ENCODE measurements at regions not wholly inside any gene's neighbourhood (a gene's known extent, or its start where the extent isn't known, plus 50 kb on each side); places are given as distances from the start of the nearest gene placed in this dataset.
"Not testable (repeated sequence)": the region's sequence is repeated elsewhere in the genome, so short reads cannot be mapped to it uniquely, and the experiment has no call there.

GRCh38 chr5:28398185-28398584, 1359.8 kb upstream of the CDH9 start:
- no peak overlapping the region for H3K4me2 ChIP-seq (ENCODE audit: low read depth, low read length, poor library complexity, severe bottlenecking)
- H3K4me1 ChIP-seq (ENCODE audit: low read length), result no peaks in the 10 kb centered on the region
- no peaks in the 10 kb centered on the region for H3K27me3 ChIP-seq (ENCODE audit: low read length)
- no peaks in the 10 kb centered on the region for H3K9me2 ChIP-seq (replicated peaks; ENCODE audit: insufficient read depth, low read length)
- H2AFZ ChIP-seq (ENCODE audit: low read length), result no peak overlapping the region
- DNase-seq, result no peak
- H3K36me3 ChIP-seq (ENCODE audit: insufficient read depth, low read length), result no peaks in the 10 kb centered on the region
- H3K9ac ChIP-seq (ENCODE audit: low read length), result no peak overlapping the region
- H3K4me3 ChIP-seq (ENCODE audit: low read length), result no peak overlapping the region
- H3K27ac ChIP-seq (ENCODE audit: low read length), result no peak overlapping the region
- H3K79me2 ChIP-seq (ENCODE audit: low read length), result no peaks in the 10 kb centered on the region
- H3K9me3 ChIP-seq (ENCODE audit: low read length), result no peaks in the 10 kb centered on the region
- no peaks in the 10 kb centered on the region for H4K20me1 ChIP-seq (ENCODE audit: insufficient read depth, low read depth, low read length)

- no peak overlapping the region for H2AFZ ChIP-seq (ENCODE audit: low read length)
- no peak overlapping the region for H3K9ac ChIP-seq (ENCODE audit: low read length)
- no peaks in the 10 kb centered on the region for H3K27me3 ChIP-seq (ENCODE audit: low read length)
- H3K36me3 ChIP-seq (ENCODE audit: insufficient read depth, low read length), result no peaks in the 10 kb centered on the region
- H3K4me3 ChIP-seq (ENCODE audit: low read length), result no peak overlapping the region
- H4K20me1 ChIP-seq (ENCODE audit: insufficient read depth, low read depth, low read length), result no peaks in the 10 kb centered on the region
- H3K79me2 ChIP-seq (ENCODE audit: low read length), result no peaks in the 10 kb centered on the region
- no peak overlapping the region for H3K27ac ChIP-seq (ENCODE audit: low read length)
- no peaks in the 10 kb centered on the region for H3K9me2 ChIP-seq (replicated peaks; ENCODE audit: insufficient read depth, low read length)
- no peaks in the 10 kb centered on the region for H3K4me1 ChIP-seq (ENCODE audit: low read length)
- no peaks in the 10 kb centered on the region for H3K9me3 ChIP-seq (ENCODE audit: low read length)
- DNase-seq, result no peak
- H3K4me2 ChIP-seq (ENCODE audit: low read depth, low read length, poor library complexity, severe bottlenecking), result no peak overlapping the region
Measured at GRCh38 chr5:28397502-28397941, 1359.1 kb upstream of the CDH9 start.

- Histone ChIP-seq H3K79me2 (ENCODE audit: low read length) (no peaks in the 10 kb centered on the region), H3K27ac (ENCODE audit: low read length) (no peak overlapping the region), H3K4me3 (ENCODE audit: low read length) (no peak overlapping the region), H3K9me3 (ENCODE audit: low read length) (no peaks in the 10 kb centered on the region), H3K27me3 (ENCODE audit: low read length) (no peaks in the 10 kb centered on the region), H2AFZ (ENCODE audit: low read length) (no peak overlapping the region), H3K9ac (ENCODE audit: low read length) (no peak overlapping the region), H3K9me2 (replicated peaks; ENCODE audit: insufficient read depth, low read length) (no peaks in the 10 kb centered on the region), H3K4me2 (ENCODE audit: low read depth, low read length, poor library complexity, severe bottlenecking) (no peak overlapping the region), H4K20me1 (ENCODE audit: insufficient read depth, low read depth, low read length) (no peaks in the 10 kb centered on the region), H3K4me1 (ENCODE audit: low read length) (no peaks in the 10 kb centered on the region), H3K36me3 (ENCODE audit: insufficient read depth, low read length) (no peaks in the 10 kb centered on the region)
- DNase-seq, result no peak
Measured at GRCh38 chr5:28391277-28391676, 1352.9 kb upstream of the CDH9 start.

GRCh38 chr5:28390341-28390740, 1352.0 kb upstream of the CDH9 start:
- Histone ChIP-seq H4K20me1 (ENCODE audit: insufficient read depth, low read depth, low read length) (no peaks in the 10 kb centered on the region), H3K27ac (ENCODE audit: low read length) (no peak overlapping the region), H3K4me1 (ENCODE audit: low read length) (no peaks in the 10 kb centered on the region), H3K79me2 (ENCODE audit: low read length) (no peaks in the 10 kb centered on the region), H3K9ac (ENCODE audit: low read length) (no peak overlapping the region), H2AFZ (ENCODE audit: low read length) (no peak overlapping the region), H3K27me3 (ENCODE audit: low read length) (no peaks in the 10 kb centered on the region), H3K9me2 (replicated peaks; ENCODE audit: insufficient read depth, low read length) (no peaks in the 10 kb centered on the region), H3K4me3 (ENCODE audit: low read length) (no peak overlapping the region), H3K4me2 (ENCODE audit: low read depth, low read length, poor library complexity, severe bottlenecking) (no peak overlapping the region), H3K36me3 (ENCODE audit: insufficient read depth, low read length) (no peaks in the 10 kb centered on the region), H3K9me3 (ENCODE audit: low read length) (no peaks in the 10 kb centered on the region)
- no peak for DNase-seq

- H3K4me1 ChIP-seq (ENCODE audit: low read length); H3K9me3 ChIP-seq (ENCODE audit: low read length); H2AFZ ChIP-seq (ENCODE audit: low read length); H3K4me2 ChIP-seq (ENCODE audit: low read depth, low read length, poor library complexity, severe bottlenecking); H3K4me3 ChIP-seq (ENCODE audit: low read length); H4K20me1 ChIP-seq (ENCODE audit: insufficient read depth, low read depth, low read length); H3K9ac ChIP-seq (ENCODE audit: low read length); H3K27me3 ChIP-seq (ENCODE audit: low read length); H3K79me2 ChIP-seq (ENCODE audit: low read length); H3K27ac ChIP-seq (ENCODE audit: low read length); H3K36me3 ChIP-seq (ENCODE audit: insufficient read depth, low read length); H3K9me2 ChIP-seq (replicated peaks; ENCODE audit: insufficient read depth, low read length); DNase-seq: not testable (repeated sequence)
Measured at GRCh38 chr5:28389727-28390126, 1351.3 kb upstream of the CDH9 start.

GRCh38 chr5:28388428-28388827, 1350.0 kb upstream of the CDH9 start:
- no peak for DNase-seq
- H3K27me3 ChIP-seq (ENCODE audit: low read length), result no peaks in the 10 kb centered on the region
- H3K36me3 ChIP-seq (ENCODE audit: insufficient read depth, low read length), result no peaks in the 10 kb centered on the region
- H3K4me2 ChIP-seq (ENCODE audit: low read depth, low read length, poor library complexity, severe bottlenecking), result no peak overlapping the region
- no peak overlapping the region for H3K9ac ChIP-seq (ENCODE audit: low read length)
- H2AFZ ChIP-seq (ENCODE audit: low read length), result no peak overlapping the region
- H3K9me2 ChIP-seq (replicated peaks; ENCODE audit: insufficient read depth, low read length), result no peaks in the 10 kb centered on the region
- no peaks in the 10 kb centered on the region for H3K79me2 ChIP-seq (ENCODE audit: low read length)
- no peaks in the 10 kb centered on the region for H3K4me1 ChIP-seq (ENCODE audit: low read length)
- no peak overlapping the region for H3K4me3 ChIP-seq (ENCODE audit: low read length)
- no peak overlapping the region for H3K27ac ChIP-seq (ENCODE audit: low read length)
- H3K9me3 ChIP-seq (ENCODE audit: low read length), result no peaks in the 10 kb centered on the region
- H4K20me1 ChIP-seq (ENCODE audit: insufficient read depth, low read depth, low read length), result no peaks in the 10 kb centered on the region

GRCh38 chr5:28386712-28387111, 1348.3 kb upstream of the CDH9 start:
- H3K4me3 ChIP-seq (ENCODE audit: low read length), result no peak overlapping the region
- H3K9me2 ChIP-seq (replicated peaks; ENCODE audit: insufficient read depth, low read length), result no peaks in the 10 kb centered on the region
- no peak for DNase-seq
- H3K27me3 ChIP-seq (ENCODE audit: low read length), result no peaks in the 10 kb centered on the region
- no peaks in the 10 kb centered on the region for H3K36me3 ChIP-seq (ENCODE audit: insufficient read depth, low read length)
- H3K9ac ChIP-seq (ENCODE audit: low read length), result no peak overlapping the region
- no peak overlapping the region for H3K4me2 ChIP-seq (ENCODE audit: low read depth, low read length, poor library complexity, severe bottlenecking)
- H3K27ac ChIP-seq (ENCODE audit: low read length), result no peak overlapping the region
- H3K4me1 ChIP-seq (ENCODE audit: low read length), result no peaks in the 10 kb centered on the region
- no peak overlapping the region for H2AFZ ChIP-seq (ENCODE audit: low read length)
- no peaks in the 10 kb centered on the region for H3K79me2 ChIP-seq (ENCODE audit: low read length)
- no peaks in the 10 kb centered on the region for H3K9me3 ChIP-seq (ENCODE audit: low read length)
- no peaks in the 10 kb centered on the region for H4K20me1 ChIP-seq (ENCODE audit: insufficient read depth, low read depth, low read length)

- Histone ChIP-seq H2AFZ (ENCODE audit: low read length) (no peak overlapping the region), H3K4me3 (ENCODE audit: low read length) (no peak overlapping the region), H3K27me3 (ENCODE audit: low read length) (no peaks in the 10 kb centered on the region), H3K9me3 (ENCODE audit: low read length) (no peaks in the 10 kb centered on the region), H3K79me2 (ENCODE audit: low read length) (no peaks in the 10 kb centered on the region), H3K9me2 (replicated peaks; ENCODE audit: insufficient read depth, low read length) (no peaks in the 10 kb centered on the region), H3K36me3 (ENCODE audit: insufficient read depth, low read length) (no peaks in the 10 kb centered on the region), H3K4me1 (ENCODE audit: low read length) (no peaks in the 10 kb centered on the region), H3K27ac (ENCODE audit: low read length) (no peak overlapping the region), H3K9ac (ENCODE audit: low read length) (no peak overlapping the region), H4K20me1 (ENCODE audit: insufficient read depth, low read depth, low read length) (no peaks in the 10 kb centered on the region), H3K4me2 (ENCODE audit: low read depth, low read length, poor library complexity, severe bottlenecking) (no peak overlapping the region)
- no peak for DNase-seq
Measured at GRCh38 chr5:28380167-28380566, 1341.8 kb upstream of the CDH9 start.

GRCh38 chr5:28374492-28374967, 1336.1 kb upstream of the CDH9 start:
- no peaks in the 10 kb centered on the region for H3K79me2 ChIP-seq (ENCODE audit: low read length)
- H3K27ac ChIP-seq (ENCODE audit: low read length), result no peak overlapping the region
- H3K4me1 ChIP-seq (ENCODE audit: low read length), result no peaks in the 10 kb centered on the region
- H3K9ac ChIP-seq (ENCODE audit: low read length), result no peak overlapping the region
- H3K9me2 ChIP-seq (replicated peaks; ENCODE audit: insufficient read depth, low read length), result no peaks in the 10 kb centered on the region
- no peak for DNase-seq
- no peak overlapping the region for H3K4me2 ChIP-seq (ENCODE audit: low read depth, low read length, poor library complexity, severe bottlenecking)
- H2AFZ ChIP-seq (ENCODE audit: low read length), result no peak overlapping the region
- no peaks in the 10 kb centered on the region for H4K20me1 ChIP-seq (ENCODE audit: insufficient read depth, low read depth, low read length)
- no peaks in the 10 kb centered on the region for H3K27me3 ChIP-seq (ENCODE audit: low read length)
- H3K4me3 ChIP-seq (ENCODE audit: low read length), result no peak overlapping the region
- no peaks in the 10 kb centered on the region for H3K36me3 ChIP-seq (ENCODE audit: insufficient read depth, low read length)
- no peaks in the 10 kb centered on the region for H3K9me3 ChIP-seq (ENCODE audit: low read length)

Data from Karpas-422 (cell line).